Ovary (tissue), 3 donors: ENCODE measurements at regions not wholly inside any gene's neighbourhood (a gene's known extent, or its start where the extent isn't known, plus 50 kb on each side); places are given as distances from the start of the nearest gene placed in this dataset.

Experiments used
- EP300 ChIP-seq: sonication (generic); formaldehyde crosslinking; IDR thresholded peaks from one replicate; pipeline ENCODE4 v1.6.1; 2017; ENCODE audit warnings: antibody characterized with exemption
- POLR2A ChIP-seq: fragments of 450-650 bp; IDR thresholded peaks from one replicate; pipeline ENCODE4 v1.6.1; 2017; ENCODE audit warnings: antibody characterized with exemption, mild to moderate bottlenecking, moderate library complexity
- TF ChIP-seq, protein P1 (sequence below), 3 donors: fragments of 450-650 bp in 2 of 3; fragments of 200-600 bp in 1 of 3; IDR thresholded peaks; one replicate each; pipeline versions ENCODE4 v1.5.1 to v1.8.0; 2016 to 2022; ENCODE audit warnings: antibody characterized with exemption in 3 of 3, mild to moderate bottlenecking in 1 of 3
- donor health status: DM: no; HTN: no; CAD: no.

DNA sequence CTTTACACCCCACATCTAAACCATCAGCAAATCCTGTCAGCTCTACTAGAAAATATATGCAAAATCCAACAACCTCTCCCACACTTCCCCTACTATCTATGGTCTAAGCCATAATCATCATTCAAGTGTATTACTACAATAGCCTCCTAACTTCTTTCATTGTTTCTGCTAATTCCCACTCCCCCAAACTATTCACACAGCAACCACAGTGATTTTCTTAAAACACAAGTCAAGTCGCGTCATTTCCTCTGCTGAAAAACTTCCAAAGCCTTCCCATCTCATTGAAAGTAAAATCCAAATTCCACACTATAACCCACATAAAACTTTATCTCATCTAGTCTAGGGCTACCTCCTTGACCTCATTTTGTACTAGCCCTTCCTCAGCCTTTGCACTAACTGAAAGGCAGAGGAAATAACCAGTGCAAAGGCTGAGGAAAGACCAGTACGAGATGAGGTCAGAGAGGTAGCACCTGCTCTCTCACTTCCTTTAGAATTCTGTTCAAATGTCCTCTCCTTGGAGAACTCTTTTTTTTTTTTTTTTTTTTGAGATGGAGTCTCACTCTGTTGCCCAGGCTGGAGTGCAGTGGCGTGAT is 65.5 kb upstream of the MDM1 start:
- TF ChIP-seq POLR2A (no peak), EP300 (no peak)
- TF ChIP-seq, protein P1, sequence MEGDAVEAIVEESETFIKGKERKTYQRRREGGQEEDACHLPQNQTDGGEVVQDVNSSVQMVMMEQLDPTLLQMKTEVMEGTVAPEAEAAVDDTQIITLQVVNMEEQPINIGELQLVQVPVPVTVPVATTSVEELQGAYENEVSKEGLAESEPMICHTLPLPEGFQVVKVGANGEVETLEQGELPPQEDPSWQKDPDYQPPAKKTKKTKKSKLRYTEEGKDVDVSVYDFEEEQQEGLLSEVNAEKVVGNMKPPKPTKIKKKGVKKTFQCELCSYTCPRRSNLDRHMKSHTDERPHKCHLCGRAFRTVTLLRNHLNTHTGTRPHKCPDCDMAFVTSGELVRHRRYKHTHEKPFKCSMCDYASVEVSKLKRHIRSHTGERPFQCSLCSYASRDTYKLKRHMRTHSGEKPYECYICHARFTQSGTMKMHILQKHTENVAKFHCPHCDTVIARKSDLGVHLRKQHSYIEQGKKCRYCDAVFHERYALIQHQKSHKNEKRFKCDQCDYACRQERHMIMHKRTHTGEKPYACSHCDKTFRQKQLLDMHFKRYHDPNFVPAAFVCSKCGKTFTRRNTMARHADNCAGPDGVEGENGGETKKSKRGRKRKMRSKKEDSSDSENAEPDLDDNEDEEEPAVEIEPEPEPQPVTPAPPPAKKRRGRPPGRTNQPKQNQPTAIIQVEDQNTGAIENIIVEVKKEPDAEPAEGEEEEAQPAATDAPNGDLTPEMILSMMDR (IDR thresholded peaks at IDR 0.05) = no peak
